ENCODE measurements at regions not wholly inside any gene's neighbourhood (a gene's known extent, or its start where the extent isn't known, plus 50 kb on each side); places are given as distances from the start of the nearest gene placed in this dataset.

DNA sequence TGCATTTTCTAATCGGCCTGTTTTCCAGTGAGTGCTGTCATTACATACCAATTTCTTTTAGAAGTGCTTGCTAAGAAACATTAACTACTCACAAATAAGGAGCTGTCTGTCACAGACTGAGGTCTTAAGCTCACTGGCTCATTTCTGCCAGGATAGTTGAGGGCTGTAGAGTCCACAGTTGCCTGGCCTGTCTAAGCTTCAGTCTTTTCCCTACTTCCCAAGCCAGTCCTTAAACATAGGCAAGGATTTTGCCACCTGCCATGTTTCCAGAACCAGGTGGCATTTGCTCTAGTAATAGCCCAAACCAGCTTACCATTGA, 84.7 kb downstream of the LINC00237 start:
- in situ Hi-C loops (cut with HindIII; ENCODE audit: extremely low pct_ligation_motif_present, low pct_unique_long_range_greater_than_20kb): loop anchor here (10.0 kb wide), 1 partner anchor 157 kb away; no protein-coding TSS in a partner anchor
- CTCF ChIA-PET (ENCODE audit: low intra/inter-chr PET ratio, low total read pairs): no interaction called here
- ATAC-seq: no peak
- H3K36me3 ChIP-seq (replicated peaks in 1 of 2; ENCODE audit: control insufficient read depth in 1 of 2, insufficient read depth in 2 of 2, low read length in 2 of 2): no peaks in the 10 kb centered on the region
- no peaks in the 10 kb centered on the region for H3K79me2 ChIP-seq (ENCODE audit: insufficient read depth, low read length)
- 18% methylated on average over 1 of the region's 1 CpG for WGBS (ENCODE audit: low lambda C conversion rate)
- H3K27ac ChIP-seq (ENCODE audit: extremely low read length, insufficient read depth, low read length): no peak overlapping the region
- no peaks in the 10 kb centered on the region for H3K27me3 ChIP-seq (ENCODE audit: control insufficient read depth in 1 of 2, insufficient read depth in 2 of 2, low read length in 2 of 2)
- no peak overlapping the region for H3K9ac ChIP-seq (ENCODE audit: insufficient read depth, low read depth, low read length)
- DNase-seq (ENCODE audit: low spot score): no peak
- no peak overlapping the region for H2AFZ ChIP-seq (ENCODE audit: low read length)
- no peaks in the 10 kb centered on the region for H4K20me1 ChIP-seq (ENCODE audit: insufficient read depth, low read length)
- H3K4me2 ChIP-seq (ENCODE audit: low read depth, low read length): peak overlapping the region; percentile 18
- no peak for FAIRE-seq
- H3K4me1 ChIP-seq (ENCODE audit: insufficient read depth, low read length): peaks cover 60% of the 10 kb centered on the region
- POLR2A ChIA-PET: no interaction called here
- no TSS peak for BruUV-seq (replicated peaks)
- H3K4me3 ChIP-seq (replicated peaks in 1 of 3; ENCODE audit: insufficient read depth in 1 of 3, low read depth in 2 of 3, low read length in 3 of 3): no peak overlapping the region
- H3K9me3 ChIP-seq (ENCODE audit: low read length): no peaks in the 10 kb centered on the region
- intact Hi-C loops (cut with micrococcal nuclease; ENCODE audit: unreplicated experiment): no loop called here
- TF ChIP-seq ZKSCAN5 (CRISPR knock-in tag; IDR thresholded peaks at IDR 0.05): no peak
- TF ChIP-seq NFKB2 (CRISPR knock-in tag; IDR thresholded peaks at IDR 0.05; ENCODE audit: borderline replicate concordance): no peak
- TF ChIP-seq FOXC1 (CRISPR knock-in tag; IDR thresholded peaks at IDR 0.05; ENCODE audit: borderline replicate concordance): no peak
- TF ChIP-seq, protein P1, sequence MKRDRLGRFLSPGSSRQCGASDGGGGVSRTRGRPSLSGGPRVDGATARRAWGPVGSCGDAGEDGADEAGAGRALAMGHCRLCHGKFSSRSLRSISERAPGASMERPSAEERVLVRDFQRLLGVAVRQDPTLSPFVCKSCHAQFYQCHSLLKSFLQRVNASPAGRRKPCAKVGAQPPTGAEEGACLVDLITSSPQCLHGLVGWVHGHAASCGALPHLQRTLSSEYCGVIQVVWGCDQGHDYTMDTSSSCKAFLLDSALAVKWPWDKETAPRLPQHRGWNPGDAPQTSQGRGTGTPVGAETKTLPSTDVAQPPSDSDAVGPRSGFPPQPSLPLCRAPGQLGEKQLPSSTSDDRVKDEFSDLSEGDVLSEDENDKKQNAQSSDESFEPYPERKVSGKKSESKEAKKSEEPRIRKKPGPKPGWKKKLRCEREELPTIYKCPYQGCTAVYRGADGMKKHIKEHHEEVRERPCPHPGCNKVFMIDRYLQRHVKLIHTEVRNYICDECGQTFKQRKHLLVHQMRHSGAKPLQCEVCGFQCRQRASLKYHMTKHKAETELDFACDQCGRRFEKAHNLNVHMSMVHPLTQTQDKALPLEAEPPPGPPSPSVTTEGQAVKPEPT (CRISPR knock-in tag; IDR thresholded peaks at IDR 0.05; ENCODE audit: low read depth): no peak
- no peak for TF ChIP-seq ZNF747 (CRISPR knock-in tag; IDR thresholded peaks at IDR 0.05; ENCODE audit: borderline replicate concordance)
- TF ChIP-seq, protein P2, sequence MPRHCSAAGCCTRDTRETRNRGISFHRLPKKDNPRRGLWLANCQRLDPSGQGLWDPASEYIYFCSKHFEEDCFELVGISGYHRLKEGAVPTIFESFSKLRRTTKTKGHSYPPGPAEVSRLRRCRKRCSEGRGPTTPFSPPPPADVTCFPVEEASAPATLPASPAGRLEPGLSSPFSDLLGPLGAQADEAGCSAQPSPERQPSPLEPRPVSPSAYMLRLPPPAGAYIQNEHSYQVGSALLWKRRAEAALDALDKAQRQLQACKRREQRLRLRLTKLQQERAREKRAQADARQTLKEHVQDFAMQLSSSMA (CRISPR knock-in tag; IDR thresholded peaks at IDR 0.05): no peak
- TF ChIP-seq, protein P3, sequence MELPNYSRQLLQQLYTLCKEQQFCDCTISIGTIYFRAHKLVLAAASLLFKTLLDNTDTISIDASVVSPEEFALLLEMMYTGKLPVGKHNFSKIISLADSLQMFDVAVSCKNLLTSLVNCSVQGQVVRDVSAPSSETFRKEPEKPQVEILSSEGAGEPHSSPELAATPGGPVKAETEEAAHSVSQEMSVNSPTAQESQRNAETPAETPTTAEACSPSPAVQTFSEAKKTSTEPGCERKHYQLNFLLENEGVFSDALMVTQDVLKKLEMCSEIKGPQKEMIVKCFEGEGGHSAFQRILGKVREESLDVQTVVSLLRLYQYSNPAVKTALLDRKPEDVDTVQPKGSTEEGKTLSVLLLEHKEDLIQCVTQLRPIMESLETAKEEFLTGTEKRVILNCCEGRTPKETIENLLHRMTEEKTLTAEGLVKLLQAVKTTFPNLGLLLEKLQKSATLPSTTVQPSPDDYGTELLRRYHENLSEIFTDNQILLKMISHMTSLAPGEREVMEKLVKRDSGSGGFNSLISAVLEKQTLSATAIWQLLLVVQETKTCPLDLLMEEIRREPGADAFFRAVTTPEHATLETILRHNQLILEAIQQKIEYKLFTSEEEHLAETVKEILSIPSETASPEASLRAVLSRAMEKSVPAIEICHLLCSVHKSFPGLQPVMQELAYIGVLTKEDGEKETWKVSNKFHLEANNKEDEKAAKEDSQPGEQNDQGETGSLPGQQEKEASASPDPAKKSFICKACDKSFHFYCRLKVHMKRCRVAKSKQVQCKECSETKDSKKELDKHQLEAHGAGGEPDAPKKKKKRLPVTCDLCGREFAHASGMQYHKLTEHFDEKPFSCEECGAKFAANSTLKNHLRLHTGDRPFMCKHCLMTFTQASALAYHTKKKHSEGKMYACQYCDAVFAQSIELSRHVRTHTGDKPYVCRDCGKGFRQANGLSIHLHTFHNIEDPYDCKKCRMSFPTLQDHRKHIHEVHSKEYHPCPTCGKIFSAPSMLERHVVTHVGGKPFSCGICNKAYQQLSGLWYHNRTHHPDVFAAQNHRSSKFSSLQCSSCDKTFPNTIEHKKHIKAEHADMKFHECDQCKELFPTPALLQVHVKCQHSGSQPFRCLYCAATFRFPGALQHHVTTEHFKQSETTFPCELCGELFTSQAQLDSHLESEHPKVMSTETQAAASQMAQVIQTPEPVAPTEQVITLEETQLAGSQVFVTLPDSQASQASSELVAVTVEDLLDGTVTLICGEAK (IDR thresholded peaks at IDR 0.05): no peak
- TF ChIP-seq, protein P3 (CRISPR knock-in tag; IDR thresholded peaks at IDR 0.05): no peak
- no peak for TF ChIP-seq ZNF343 (CRISPR knock-in tag; IDR thresholded peaks at IDR 0.05)
- TF ChIP-seq ZNF34 (CRISPR knock-in tag; IDR thresholded peaks at IDR 0.05; ENCODE audit: borderline replicate concordance): 0 out of 2 replicates have a peak, but pooled peaks have one; percentile 45
- no peak for TF ChIP-seq ZNF256 (CRISPR knock-in tag; conservative IDR thresholded peaks at IDR 0.05)
- TF ChIP-seq SNRNP70 (IDR thresholded peaks at IDR 0.05; ENCODE audit: low read depth, low read length): no peak
- TF ChIP-seq FOXA1 (IDR thresholded peaks at IDR 0.05): no peak
- peak; percentile 48; the same call in 1 of the 2 replicates for TF ChIP-seq FOXA1 (CRISPR knock-in tag; IDR thresholded peaks at IDR 0.05)
- 0 out of 2 replicates have a peak, but pooled peaks have one; percentile 14 for TF ChIP-seq PPARG (CRISPR knock-in tag; conservative IDR thresholded peaks at IDR 0.05)
- peak; percentile 38; the same call in 1 of the 2 replicates for TF ChIP-seq RELA (CRISPR knock-in tag; IDR thresholded peaks at IDR 0.05)
